ENCODE measurements at regions not wholly inside any gene's neighbourhood (a gene's known extent, or its start where the extent isn't known, plus 50 kb on each side); places are given as distances from the start of the nearest gene placed in this dataset.

DNA sequence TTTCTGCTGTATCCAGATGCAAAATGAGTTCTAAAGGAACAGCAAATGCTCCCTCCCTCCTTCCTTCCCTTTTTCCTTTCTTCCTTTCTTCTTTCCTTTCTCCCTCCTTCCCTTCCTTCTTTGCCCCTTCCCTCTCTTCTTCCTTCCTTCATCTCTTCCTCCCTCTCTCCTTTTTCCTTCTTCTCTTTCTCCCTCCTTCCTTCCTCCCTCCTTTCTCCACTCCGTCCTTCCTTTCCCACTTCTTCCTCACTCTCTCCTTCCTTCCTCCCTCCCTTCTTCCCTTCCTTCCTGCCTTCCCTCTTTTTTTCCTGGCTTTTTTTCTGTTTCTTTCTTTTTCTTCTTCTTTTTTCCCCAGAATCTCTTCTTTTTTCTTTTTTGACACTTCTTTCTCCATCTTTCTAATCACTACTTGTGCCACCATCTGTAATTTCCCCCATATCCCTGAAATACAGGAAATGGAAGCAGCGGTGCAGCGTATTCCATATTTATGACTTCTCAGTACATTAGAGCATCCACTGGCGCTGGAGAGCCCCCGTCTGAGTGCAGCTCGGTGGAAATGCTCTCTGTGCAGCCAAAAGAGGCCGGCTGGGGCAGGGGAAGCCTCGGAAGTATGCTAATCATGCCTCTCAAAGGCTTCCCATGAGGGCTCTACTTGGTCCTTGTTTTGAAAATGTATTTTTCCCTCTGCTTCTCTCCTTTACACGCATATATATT, 275.6 kb downstream of the TSHZ3 start:
- POLR2A ChIA-PET, result no interaction called here

DNA sequence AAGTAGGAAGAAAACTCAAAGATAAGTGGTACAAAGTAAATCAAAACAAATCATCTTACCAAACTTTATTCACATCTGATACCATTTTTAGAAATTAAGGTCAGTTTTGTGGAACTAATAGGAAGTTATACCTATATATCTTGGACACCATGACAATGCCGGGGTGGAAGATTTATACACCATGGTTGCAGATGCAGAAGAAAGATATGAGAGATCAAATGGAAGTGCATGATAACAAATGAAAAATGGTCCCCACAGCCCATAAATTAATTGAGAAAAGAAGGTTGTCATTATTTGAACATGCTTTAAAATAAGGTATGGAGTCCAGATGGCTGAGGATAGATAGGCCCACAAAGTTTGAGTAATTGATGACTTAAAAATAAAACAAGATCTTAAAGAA, 276.8 kb downstream of the TSHZ3 start:
- H3K36me3 ChIP-seq (ENCODE audit: insufficient read depth, low read length), result no peaks in the 10 kb centered on the region
- intact Hi-C loops (cut with micrococcal nuclease; ENCODE audit: unreplicated experiment), result no loop called here
- H3K4me1 ChIP-seq (ENCODE audit: insufficient read depth, low read length, poor library complexity, severe bottlenecking), result no peaks in the 10 kb centered on the region
- H3K4me3 ChIP-seq (ENCODE audit: low read depth, low read length, poor library complexity, severe bottlenecking), result no peak overlapping the region
- no peak for DNase-seq (ENCODE audit: low spot score)
- H3K4me2 ChIP-seq (ENCODE audit: low read length), result no peak overlapping the region
- no peaks in the 10 kb centered on the region for H3K79me2 ChIP-seq (ENCODE audit: insufficient read depth, low read depth, low read length)
- POLR2A ChIA-PET, result no interaction called here
- no peak overlapping the region for H3K27ac ChIP-seq (ENCODE audit: low read depth, low read length, poor library complexity, severe bottlenecking)
- CTCF ChIA-PET (ENCODE audit: unreplicated experiment), result no interaction called here
- H3K9me2 ChIP-seq (ENCODE audit: insufficient read depth, low read length), result no peaks in the 10 kb centered on the region
- no peak for TF ChIP-seq EZH2phosphoT487 (IDR thresholded peaks at IDR 0.05; ENCODE audit: borderline replicate concordance, low read depth, low read length)
- TF ChIP-seq, protein P1, sequence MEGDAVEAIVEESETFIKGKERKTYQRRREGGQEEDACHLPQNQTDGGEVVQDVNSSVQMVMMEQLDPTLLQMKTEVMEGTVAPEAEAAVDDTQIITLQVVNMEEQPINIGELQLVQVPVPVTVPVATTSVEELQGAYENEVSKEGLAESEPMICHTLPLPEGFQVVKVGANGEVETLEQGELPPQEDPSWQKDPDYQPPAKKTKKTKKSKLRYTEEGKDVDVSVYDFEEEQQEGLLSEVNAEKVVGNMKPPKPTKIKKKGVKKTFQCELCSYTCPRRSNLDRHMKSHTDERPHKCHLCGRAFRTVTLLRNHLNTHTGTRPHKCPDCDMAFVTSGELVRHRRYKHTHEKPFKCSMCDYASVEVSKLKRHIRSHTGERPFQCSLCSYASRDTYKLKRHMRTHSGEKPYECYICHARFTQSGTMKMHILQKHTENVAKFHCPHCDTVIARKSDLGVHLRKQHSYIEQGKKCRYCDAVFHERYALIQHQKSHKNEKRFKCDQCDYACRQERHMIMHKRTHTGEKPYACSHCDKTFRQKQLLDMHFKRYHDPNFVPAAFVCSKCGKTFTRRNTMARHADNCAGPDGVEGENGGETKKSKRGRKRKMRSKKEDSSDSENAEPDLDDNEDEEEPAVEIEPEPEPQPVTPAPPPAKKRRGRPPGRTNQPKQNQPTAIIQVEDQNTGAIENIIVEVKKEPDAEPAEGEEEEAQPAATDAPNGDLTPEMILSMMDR (conservative IDR thresholded peaks at IDR 0.05; ENCODE audit: low read length), result no peak
- H3K9me3 ChIP-seq (ENCODE audit: low read length), result no peaks in the 10 kb centered on the region
- no TSS peak for BruUV-seq (replicated peaks)
- H2AFZ ChIP-seq (ENCODE audit: low read length), result no peak overlapping the region
- H4K20me1 ChIP-seq (ENCODE audit: insufficient read depth, low read length), result no peaks in the 10 kb centered on the region

More for the DNA sequence above, 275.6 kb downstream of the TSHZ3 start:
- no peaks in the 10 kb centered on the region for H3K36me3 ChIP-seq (ENCODE audit: insufficient read depth, low read length)
- BruUV-seq (replicated peaks), result no TSS peak
- DNase-seq (ENCODE audit: low spot score), result no peak
- no peak overlapping the region for H3K4me2 ChIP-seq (ENCODE audit: low read length)
- no peaks in the 10 kb centered on the region for H3K4me1 ChIP-seq (ENCODE audit: insufficient read depth, low read length, poor library complexity, severe bottlenecking)
- intact Hi-C loops (cut with micrococcal nuclease; ENCODE audit: unreplicated experiment), result no loop called here
- no peaks in the 10 kb centered on the region for H3K9me2 ChIP-seq (ENCODE audit: insufficient read depth, low read length)
- no peak overlapping the region for H2AFZ ChIP-seq (ENCODE audit: low read length)
- H3K79me2 ChIP-seq (ENCODE audit: insufficient read depth, low read depth, low read length), result no peaks in the 10 kb centered on the region
- no peaks in the 10 kb centered on the region for H3K9me3 ChIP-seq (ENCODE audit: low read length)
- no peaks in the 10 kb centered on the region for H4K20me1 ChIP-seq (ENCODE audit: insufficient read depth, low read length)
- CTCF ChIA-PET (ENCODE audit: unreplicated experiment), result no interaction called here
- TF ChIP-seq, protein P1 (conservative IDR thresholded peaks at IDR 0.05; ENCODE audit: low read length), result no peak
- no peak for TF ChIP-seq EZH2phosphoT487 (IDR thresholded peaks at IDR 0.05; ENCODE audit: borderline replicate concordance, low read depth, low read length)
- H3K4me3 ChIP-seq (ENCODE audit: low read depth, low read length, poor library complexity, severe bottlenecking), result no peak overlapping the region
- H3K27ac ChIP-seq (ENCODE audit: low read depth, low read length, poor library complexity, severe bottlenecking), result no peak overlapping the region

DNA sequence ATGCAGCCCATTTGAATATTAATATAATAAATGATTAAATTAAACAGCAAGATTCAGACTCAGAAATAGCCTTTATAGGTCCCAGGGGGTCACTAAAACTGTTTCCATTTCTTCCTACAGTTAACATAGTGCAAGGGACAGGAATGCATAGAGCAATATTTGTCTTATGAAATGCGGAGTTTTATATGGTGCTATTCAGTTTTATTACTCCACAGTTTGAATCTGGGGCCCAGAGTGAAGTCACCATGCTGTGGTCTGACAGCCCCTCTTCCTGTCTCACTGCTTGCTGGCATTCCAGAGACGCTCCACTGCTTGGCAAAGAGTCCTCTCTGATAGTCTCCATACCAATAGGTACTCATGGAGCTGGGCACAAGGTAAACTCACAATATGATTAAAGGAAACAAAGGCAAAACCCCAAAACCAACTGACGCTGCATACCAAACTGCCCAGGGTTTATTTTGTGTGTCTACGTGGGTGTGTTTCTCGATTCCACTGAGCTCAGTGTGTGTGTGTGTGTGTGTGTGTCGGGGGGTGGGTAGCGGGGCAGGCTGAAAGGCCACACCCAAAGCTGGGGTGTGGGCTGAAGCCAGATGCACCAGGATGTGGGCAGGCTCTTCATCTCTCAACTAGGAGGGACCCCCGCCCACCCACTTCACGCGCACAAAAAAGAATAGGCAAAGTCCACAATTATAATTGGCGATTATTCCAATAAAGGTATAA, 277.9 kb downstream of the TSHZ3 start:
- H3K79me2 ChIP-seq (ENCODE audit: insufficient read depth, low read depth, low read length), result no peaks in the 10 kb centered on the region
- no peak for TF ChIP-seq EZH2phosphoT487 (IDR thresholded peaks at IDR 0.05; ENCODE audit: borderline replicate concordance, low read depth, low read length)
- TF ChIP-seq, protein P1 (conservative IDR thresholded peaks at IDR 0.05; ENCODE audit: low read length), result no peak
- no peak overlapping the region for H3K4me2 ChIP-seq (ENCODE audit: low read length)
- H3K4me3 ChIP-seq (ENCODE audit: low read depth, low read length, poor library complexity, severe bottlenecking), result no peak overlapping the region
- H2AFZ ChIP-seq (ENCODE audit: low read length), result no peak overlapping the region
- no peak overlapping the region for H3K27ac ChIP-seq (ENCODE audit: low read depth, low read length, poor library complexity, severe bottlenecking)
- intact Hi-C loops (cut with micrococcal nuclease; ENCODE audit: unreplicated experiment), result no loop called here
- H3K4me1 ChIP-seq (ENCODE audit: insufficient read depth, low read length, poor library complexity, severe bottlenecking), result no peaks in the 10 kb centered on the region
- DNase-seq (ENCODE audit: low spot score), result no peak
- no peaks in the 10 kb centered on the region for H3K9me3 ChIP-seq (ENCODE audit: low read length)
- H3K9me2 ChIP-seq (ENCODE audit: insufficient read depth, low read length), result no peaks in the 10 kb centered on the region
- no peaks in the 10 kb centered on the region for H4K20me1 ChIP-seq (ENCODE audit: insufficient read depth, low read length)
- H3K36me3 ChIP-seq (ENCODE audit: insufficient read depth, low read length), result no peaks in the 10 kb centered on the region
- BruUV-seq (replicated peaks), result no TSS peak
- ChIA-PET CTCF (ENCODE audit: unreplicated experiment) (no interaction called here), POLR2A (no interaction called here)
